Stimulated activated naive CD8-positive, alpha-beta T cell treated with anti-CD3 and anti-CD28 coated beads, Interleukin-15, Interleukin-2, amounts not matched to agents 100 U/mL and 50 U/mL, for 24 hours (primary cell): ENCODE measurements at regions not wholly inside any gene's neighbourhood (a gene's known extent, or its start where the extent isn't known, plus 50 kb on each side); places are given as distances from the start of the nearest gene placed in this dataset.
"Not testable (repeated sequence)": the region's sequence is repeated elsewhere in the genome, so short reads cannot be mapped to it uniquely, and the experiment has no call there.

Experiments
- ATAC-seq: fragments of 150-1000 bp; cut with Tn5 transposase; one replicate; pipeline ENCODE4 v1.10.0; 2021
- DNase-seq: peaks from one replicate; pipeline ENCODE4 v3.0.0; 2021

DNA sequence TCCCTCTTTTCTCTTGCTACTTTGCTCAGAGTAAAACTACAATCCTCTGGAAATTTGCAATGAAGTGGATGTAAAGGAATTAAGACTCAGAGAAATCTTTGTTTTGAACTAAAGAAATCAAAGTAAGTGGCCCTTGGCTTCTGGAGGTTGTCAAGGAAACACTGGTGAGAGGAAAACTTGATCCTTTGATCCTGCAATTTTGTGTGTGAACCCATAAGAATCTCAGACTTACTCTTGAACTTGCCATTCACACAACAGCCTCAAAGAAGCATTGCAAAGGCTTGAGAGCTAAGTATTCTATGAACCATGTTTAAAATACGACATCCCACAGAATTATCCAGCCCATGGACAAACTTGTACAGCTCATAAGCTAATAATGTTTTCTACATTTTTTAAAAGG is 827.5 kb downstream of the TAF11L14 start:
- ATAC-seq (no peak), DNase-seq (no peak)

DNA sequence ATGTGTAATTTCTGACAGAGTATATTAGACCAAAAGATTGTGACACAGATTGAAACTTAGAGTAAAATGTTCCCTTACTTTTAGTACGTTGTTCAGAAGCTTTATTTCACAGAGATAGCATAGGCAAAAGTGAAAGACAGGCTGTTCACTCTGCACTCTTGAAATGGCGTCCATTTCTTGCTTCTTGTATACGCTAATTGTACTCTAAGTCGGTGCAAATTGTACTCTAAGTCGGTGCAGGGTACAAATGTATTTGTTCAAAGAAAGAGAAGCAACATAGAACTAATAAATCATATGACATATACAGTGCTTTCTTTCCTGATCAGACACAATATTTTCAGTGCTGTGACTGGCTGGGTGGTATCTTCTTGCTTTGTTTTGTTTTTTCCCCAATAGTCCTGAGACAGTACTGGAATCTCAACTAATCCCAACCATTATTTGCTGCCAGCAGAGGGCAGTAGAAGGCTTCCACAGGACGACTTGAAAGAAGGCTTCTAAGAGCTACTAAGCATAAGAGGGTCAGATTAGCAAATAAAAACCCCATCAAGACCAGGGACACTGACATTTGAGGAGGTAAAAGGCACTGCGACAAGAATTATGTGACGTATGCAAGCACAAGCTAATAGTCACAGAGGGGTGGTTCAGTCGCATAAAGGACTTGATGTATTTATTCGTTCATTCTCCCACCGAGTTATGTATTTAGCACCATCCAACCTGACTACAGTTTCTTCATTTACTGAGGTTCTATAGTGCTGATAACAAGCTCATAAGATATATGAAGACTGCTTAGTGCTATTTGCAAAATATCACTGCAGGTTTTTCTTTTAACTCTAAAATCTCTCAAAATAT is 831.8 kb downstream of the TAF11L14 start:
- ATAC-seq, result no peak
- peak; percentile 40 for DNase-seq

DNA sequence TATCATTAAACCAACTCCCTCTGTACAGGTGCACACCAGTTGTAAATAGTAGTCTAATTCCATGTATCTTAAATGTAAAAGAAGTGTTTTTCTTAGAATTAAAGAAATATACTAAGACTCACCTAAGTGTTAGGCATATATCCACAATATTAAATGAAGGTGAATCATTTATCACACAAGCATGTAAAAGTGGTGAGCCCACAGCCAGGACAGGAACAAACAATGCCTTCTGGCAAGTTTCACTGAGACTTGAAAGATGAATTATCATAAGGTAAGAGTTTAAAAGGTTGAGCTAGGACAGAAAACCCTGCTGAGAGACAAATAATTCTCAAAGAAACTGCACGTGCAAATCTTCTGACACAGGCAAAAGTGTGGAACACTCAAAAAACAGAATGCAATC is 832.5 kb downstream of the TAF11L14 start:
- DNase-seq, result no peak

DNA sequence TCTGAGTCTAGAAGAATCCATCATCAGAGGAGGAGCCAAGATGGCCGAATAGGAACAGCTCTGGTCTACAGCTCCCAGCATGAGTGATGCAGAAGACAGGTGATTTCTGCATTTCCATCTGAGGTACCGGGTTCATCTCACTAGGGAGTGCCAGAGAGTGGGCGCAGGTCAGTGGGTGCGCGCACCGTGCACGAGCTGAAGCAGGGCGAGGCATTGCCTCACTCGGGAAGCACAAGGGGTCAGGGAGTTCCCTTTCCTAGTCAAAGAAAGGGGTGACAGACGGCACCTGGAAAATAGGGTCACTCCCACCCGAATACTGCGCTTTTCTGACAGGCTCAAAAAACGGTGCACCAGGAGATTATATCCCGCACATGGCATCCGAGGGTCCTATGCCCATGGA is 837.5 kb downstream of the TAF11L14 start:
- not testable (repeated sequence) for DNase-seq, ATAC-seq

More for the DNA sequence above, 832.5 kb downstream of the TAF11L14 start:
- ATAC-seq, result no peak

DNA sequence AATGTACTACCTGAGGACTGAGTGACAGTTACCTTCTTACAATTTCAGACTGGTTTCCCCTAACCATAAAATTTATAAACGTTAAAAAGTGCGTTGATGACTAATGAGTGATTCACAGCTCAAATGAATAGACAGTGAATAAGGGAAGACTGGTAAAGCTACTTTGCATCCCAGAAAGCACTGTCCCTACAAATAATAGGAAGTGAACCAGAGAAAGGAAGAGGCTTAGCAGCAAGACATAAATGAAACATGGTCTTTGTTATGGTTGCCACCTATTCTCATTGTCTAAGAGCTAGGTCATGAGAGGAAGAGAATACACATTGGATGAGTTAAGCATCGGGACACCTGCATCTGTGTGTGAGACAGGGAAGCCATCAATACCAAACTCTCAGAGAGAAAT is 849.2 kb downstream of the TAF11L14 start:
- ATAC-seq, result no peak
- DNase-seq, result no peak

DNA sequence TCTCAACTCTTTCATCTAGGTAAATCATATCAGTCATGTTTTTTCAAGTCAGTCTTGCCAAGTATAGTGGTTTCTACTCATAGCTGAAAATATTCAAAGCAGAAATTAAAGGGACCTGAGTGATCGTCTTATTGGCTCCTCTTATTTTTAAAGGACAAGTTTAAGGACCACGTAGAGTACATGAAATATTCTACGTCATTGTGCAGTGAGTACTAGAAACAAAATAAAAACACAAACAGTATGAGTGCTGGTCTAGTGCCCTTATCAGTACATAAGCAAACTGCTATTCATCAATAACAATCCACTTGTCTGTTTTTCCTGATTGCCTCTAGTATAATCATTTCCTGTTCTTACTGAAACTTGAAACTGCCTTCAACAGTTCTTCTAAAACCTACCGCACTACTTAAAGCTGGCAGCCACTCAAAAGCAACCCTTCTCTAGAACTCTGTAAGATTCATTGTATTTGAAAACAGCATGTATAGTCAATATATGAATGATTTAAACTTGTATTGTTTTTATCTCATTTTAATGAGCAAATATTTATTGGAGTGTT is 853.7 kb downstream of the TAF11L14 start:
- DNase-seq, result no peak
- no peak for ATAC-seq

DNA sequence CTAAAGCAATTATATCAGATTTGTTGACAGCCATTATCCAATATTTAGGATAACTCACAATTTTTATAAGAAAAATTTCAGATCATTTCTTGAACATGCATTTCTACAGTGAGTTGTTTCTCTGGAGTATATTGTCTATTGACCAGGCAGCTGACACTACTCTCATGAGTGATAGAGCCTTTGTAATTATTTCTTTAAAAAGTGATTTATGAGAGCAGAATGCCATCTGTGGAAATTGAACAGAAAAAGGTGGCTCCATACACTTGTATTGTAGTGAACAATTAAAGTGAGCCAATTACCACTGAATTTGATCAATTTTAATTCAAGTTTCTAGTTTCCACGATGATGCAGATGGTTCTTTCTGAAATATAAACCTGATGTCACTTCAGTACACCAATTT is 855.4 kb downstream of the TAF11L14 start:
- DNase-seq (no peak), ATAC-seq (no peak)

DNA sequence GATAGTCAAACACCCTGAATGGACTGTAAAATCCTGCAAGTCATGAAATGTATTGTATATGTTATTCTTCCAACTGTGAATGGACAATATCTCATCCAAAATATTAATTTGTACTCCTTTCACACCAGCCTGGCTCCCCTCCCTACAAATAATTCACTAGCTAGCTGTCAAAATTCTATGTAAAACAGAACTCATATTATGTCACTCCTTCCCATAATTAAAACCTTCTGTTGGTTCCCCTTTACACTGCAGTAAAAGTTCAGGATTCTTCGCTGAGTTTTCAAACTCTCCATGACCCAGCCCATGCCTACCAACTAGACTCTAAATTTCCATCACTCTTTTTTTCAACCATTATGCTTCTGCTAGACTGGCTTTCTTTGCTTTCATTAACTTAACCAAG is 857.1 kb downstream of the TAF11L14 start:
- ATAC-seq, result no peak
- DNase-seq, result no peak

DNA sequence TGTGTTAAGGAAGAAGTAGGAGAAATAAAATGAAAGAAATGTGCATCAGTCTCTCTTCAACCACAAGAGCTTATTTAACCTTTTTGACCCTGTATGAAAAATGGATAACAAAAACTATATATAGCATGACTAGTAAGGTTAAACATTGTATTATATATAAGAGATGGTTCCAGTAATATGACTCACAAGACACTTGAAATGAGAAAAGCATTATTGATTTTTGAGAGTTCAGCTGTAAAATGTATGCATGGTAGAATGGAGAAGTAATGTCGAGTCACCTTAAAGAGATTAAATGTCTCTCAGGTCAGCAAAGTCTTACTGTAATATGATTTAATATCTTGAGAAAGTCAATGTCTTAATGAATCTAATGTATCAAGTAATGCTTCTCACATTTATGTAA is 860.9 kb downstream of the TAF11L14 start:
- DNase-seq (no peak), ATAC-seq (no peak)

DNA sequence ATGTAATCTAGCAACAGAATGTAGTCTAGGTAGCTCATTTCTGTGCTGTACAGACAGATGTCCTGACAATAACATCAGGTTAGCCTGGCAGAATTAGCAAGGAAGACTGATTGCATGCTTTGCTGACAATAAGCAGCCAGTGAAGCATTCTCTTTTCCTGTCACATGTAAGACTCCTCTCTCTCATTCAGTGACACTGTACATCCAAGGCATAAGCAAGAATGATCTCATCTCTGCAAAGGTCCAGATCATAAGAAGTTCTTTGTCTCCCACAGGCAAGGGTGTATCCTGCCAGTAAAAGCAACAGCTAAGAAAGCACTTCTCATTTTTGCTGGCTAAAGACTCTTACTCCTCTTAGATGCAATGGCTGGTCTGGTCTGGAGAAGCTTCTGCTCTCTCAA is 861.8 kb downstream of the TAF11L14 start:
- DNase-seq (no peak), ATAC-seq (no peak)

DNA sequence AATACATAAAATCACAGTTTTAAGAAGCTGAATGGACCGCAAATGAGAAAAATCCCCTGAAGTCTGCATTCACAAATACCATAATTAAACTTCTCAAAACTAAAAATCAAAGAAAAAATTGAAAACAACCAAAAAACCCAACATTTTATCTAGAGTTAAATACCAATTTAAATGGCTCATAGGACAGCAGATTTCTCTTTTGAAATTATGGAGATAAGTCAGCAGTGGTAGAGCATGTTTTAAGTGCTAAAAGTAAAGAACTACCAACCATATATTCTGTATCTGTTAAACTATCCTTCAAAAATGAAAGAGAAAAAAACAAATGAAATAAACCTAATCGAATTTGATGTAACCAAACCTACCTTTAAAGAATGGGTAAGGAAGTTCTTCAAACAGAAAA is 862.8 kb downstream of the TAF11L14 start:
- no peak for ATAC-seq
- DNase-seq, result no peak

DNA sequence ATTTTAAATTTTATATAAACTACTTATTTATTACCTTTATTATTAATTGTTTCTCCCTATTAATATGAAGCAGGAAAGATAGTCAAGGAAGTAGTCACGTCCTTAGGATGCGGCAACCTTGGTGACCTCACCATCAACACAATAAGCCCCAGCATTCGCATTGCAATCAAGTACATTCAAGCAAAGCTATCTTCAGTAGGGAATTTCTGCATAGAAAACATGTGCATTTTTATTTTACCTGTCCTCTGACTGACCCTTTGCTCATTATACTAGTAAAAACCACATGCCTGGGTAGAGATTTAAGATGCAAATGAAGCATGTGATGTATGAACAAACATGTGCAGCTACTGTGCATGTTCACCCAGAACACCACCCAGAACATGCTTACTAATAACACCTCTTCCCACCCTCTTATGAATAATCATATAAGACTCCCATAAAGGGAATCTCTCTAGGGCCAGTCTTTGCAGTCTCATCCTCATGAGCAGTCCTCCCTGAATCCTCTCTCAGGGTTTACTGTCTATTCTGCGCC is 869.6 kb downstream of the TAF11L14 start:
- DNase-seq (no peak), ATAC-seq (no peak)

DNA sequence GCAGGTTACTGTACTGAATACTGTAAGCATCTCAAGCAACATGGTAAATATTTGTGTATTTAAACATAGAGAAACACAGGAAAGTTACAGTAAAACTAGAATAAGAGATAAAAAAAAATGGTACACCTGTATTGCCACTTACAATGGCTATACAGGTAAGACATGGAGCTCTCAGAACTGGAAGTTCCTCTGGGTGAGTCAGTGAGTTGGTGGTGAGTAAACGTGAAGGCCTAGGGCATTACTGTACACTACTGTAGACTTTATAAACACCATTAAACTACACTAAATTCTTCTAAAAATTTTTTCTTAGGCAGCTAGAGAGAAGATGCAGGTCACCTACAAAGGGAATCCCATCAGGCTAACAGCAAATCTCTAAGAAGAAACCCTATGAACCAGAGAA is 872.9 kb downstream of the TAF11L14 start:
- no peak for DNase-seq
- ATAC-seq, result no peak

DNA sequence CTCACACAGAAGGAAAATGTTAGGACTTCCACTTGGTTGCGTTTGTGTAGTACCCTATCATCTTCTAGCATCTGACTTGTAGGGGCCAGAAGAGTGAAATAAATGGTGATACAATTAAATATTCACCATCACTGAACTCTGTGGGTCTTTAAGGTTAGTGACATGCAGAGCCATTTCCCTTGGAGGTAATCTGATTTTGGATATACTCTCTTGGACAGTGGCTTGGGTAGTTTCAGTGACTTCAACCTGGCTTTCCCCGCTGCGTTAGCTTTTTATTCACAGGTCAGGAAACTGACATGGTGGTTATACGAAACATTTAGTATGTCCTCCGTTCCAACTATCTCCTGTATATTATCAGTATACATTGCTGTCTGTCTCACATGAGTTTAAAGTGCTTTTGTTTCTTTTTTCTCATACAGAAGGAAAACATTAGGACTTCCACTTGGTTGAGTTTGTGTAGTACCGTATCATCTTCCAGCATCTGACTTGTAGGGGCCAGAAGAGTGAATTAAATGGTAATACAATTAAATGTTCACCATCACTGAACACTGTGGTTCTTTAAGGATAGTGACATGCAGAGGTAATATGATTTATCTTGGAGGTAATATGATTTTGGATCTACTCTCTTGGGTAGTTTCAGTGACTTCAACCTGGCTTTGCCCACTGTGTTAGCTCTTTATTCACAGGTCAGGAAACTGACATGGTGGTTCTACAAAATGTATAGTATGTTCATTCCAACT is 883.6 kb downstream of the TAF11L14 start:
- ATAC-seq (no peak), DNase-seq (no peak)

DNA sequence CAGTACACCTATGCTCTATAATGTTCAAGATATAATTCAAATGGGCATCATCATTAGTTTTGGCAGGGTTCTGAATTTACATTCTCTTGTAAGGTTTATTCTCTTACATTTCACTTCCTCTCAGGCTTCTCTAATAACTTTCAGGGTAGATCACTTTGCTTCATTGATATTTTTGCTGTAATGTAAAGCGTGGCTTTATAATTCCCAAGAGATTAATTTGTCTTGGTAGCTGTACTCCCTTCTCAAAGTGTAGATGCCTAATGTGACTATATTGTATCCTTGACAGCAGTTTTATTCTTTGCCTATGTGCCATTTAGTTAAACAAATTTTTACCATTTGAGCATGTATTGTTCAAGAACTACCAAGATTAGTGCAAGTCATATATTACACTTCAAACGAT is 889.1 kb downstream of the TAF11L14 start:
- no peak for DNase-seq
- no peak for ATAC-seq

DNA sequence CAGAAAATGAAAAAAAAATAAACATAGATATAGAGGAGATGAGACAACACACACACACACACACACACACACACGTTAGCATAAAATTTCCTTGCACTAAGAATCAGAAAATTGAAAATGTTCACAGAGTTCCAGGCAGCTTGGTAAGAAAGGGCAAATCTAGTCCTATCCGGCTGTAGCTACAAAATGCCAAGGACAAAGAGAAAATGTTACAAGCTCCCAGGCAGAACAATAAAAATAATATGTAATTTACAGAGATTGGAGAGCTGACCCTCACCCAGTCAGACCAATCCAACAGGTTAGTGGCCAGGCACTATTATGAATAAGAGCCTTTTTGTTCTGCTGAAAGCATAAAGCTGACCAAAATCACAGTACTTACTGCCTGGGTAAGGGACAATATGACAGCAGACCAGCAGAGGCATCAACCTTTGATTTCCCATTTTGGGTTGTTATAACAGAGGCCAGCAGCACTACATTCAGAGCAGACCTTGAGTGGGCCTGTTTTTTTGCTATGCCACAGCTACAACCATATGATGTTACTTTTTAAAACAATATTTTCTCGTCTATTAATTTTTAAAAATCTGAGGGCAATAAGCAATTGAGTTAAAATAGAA is 892.6 kb downstream of the TAF11L14 start:
- no peak for ATAC-seq
- DNase-seq, result no peak

DNA sequence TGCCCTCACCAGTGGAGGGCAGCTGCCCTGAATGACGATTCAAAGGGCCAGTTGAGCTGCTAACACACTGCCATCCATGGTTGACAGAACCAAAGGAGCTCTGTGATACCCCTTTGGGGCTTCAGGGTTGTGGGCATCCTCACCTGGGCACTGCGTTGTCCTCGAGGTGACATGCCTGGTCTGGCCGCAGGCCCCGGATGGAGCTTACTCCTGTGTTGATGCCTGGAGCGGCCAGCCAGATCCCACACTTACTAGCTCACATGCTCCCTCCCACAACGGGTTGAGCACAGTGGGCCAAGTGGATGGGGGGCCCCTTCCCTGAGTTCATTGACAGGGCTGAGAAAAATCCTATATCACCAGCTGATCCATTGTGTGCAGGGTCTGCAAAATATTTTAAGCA is 898.9 kb downstream of the TAF11L14 start:
- DNase-seq (no peak), ATAC-seq (no peak)

DNA sequence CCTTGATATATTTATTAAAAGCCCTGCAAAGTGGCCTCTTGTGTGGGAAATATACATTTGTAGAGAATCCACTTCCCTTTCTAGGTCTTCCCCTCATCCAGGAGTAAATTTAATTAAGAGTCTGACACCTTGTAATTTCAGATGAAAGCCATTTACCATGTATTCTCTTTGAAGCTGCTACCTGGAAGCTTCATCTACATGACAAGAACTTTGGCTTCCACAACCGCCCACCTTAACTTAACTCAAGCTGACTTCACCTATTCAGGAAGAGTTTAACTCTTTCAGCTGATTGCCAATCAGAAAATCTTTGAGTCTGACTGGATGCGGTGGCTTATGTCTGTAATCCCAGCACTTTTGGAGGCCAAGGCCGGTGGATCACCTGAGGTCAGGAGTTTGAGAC is 899.9 kb downstream of the TAF11L14 start:
- no peak for ATAC-seq
- DNase-seq, result no peak

DNA sequence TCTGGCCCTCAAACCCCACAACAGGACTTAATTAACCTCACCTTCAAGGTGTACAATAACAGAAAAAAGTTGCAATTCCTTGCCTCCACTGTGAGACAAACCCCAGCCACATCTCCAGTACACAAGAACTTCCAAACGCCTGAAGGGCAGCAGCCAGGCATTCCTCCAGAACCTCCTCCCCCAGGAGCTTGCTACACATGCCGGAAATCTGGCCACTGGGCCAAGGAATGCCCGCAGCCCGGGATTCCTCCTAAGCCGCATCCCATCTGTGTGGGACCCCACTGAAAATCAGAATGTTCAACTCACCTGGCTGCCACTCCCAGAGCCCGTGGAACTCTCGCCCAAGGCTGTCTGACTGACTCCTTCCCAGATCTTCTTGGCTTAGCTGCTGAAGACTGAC is 901.5 kb downstream of the TAF11L14 start:
- not testable (repeated sequence) for DNase-seq, ATAC-seq

DNA sequence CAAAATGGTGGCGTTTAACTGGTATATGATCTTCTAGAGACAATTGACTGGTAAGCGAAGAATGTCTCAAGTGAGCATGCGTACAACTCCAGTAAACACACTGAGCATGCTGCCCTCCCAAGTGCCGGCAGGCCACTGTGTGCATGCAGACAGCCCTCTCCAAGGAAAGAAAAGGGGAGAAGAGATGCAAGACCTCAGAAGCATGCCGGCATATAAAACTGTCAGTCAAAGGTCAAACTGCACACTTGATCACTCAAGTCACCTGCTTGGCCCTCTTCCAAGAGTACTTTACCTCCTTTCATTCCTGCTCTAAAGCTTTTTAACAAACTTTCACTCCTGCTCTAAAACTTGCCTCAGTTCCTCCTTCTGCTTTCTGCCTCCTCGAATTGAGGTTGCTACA is 910.2 kb downstream of the TAF11L14 start:
- DNase-seq (no peak), ATAC-seq (no peak)

DNA sequence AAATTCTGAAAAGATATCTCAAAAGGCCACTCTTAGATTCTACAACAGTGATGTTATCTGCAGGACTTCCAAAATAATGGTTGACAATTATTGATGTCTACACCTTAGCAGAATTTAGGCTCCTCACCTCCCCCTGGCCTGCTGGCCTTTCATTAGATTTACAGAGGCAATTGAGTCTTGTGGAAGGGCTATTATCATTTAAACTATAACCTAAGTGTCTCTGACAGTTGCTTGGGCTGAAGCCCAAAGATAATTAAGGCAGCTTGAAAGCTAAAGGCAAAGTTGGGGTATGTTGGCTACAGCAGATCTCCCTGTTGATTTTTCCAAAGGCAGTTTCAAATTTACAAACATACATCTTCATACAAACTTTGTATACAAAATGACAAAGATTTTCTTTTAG is 912.3 kb downstream of the TAF11L14 start:
- DNase-seq, result no peak
- no peak for ATAC-seq

DNA sequence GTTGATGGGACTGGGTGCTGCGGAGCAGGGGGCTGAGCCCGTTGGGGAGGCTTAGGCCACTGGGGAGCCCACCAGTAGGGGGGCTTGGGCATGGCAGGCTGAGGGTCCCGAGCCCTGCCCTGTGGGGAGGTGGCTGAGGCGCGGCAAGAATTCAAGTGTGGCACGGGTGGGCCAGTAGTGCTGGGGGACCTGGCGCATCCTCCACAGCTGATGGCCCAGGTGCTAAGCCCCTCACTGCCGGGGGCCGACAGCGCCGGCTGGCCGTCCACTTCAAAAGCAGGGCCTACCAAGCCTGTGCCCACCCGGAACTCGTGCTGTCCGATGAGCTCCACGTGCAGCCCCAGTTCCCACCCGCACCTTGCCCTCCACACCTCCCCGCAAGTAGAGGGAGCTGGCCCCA is 917.5 kb downstream of the TAF11L14 start:
- no peak for DNase-seq
- no peak for ATAC-seq

DNA sequence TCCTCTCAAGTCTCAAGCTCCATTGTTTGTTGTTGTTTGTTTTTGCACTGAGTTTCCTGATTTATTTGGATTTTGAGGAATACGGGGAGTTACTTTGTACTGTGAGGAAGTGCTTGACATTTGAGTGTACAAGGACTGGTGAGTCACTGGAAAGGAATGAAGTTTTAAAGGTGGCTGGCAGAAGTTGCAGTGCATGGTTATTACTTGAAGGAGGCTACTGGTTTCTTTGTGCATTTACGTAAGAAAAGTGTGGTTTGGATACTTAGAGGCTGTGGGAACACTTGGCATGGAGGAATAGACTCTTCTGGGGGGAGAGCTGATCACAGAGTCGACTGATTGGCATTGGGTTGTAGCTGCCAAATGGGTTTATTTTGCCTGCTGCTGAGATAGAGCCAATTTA is 919.0 kb downstream of the TAF11L14 start:
- DNase-seq, result no peak
- no peak for ATAC-seq
